ENCODE measurements at regions not wholly inside any gene's neighbourhood (a gene's known extent, or its start where the extent isn't known, plus 50 kb on each side); places are given as distances from the start of the nearest gene placed in this dataset.

DNA sequence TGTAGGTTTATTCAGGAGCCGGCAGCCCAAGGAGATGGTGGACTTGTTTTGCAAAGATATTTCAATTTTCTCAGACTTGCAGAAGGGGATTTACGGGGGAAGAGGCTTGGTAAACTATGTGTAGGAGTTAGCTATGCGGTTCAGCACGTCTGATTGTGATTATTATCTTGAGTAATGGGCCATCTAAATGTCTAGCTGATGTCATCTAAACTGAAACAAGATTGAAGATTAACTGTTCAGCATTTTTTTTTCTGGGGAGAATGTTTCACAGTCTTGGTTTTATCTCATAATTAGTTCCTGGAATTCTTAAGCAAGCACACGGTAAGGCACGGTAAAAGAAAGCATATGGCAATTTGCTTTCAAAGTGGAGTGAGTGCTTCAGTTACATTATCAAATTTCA is 207.3 kb upstream of the CXorf51B start:
- TF ChIP-seq, protein P1, sequence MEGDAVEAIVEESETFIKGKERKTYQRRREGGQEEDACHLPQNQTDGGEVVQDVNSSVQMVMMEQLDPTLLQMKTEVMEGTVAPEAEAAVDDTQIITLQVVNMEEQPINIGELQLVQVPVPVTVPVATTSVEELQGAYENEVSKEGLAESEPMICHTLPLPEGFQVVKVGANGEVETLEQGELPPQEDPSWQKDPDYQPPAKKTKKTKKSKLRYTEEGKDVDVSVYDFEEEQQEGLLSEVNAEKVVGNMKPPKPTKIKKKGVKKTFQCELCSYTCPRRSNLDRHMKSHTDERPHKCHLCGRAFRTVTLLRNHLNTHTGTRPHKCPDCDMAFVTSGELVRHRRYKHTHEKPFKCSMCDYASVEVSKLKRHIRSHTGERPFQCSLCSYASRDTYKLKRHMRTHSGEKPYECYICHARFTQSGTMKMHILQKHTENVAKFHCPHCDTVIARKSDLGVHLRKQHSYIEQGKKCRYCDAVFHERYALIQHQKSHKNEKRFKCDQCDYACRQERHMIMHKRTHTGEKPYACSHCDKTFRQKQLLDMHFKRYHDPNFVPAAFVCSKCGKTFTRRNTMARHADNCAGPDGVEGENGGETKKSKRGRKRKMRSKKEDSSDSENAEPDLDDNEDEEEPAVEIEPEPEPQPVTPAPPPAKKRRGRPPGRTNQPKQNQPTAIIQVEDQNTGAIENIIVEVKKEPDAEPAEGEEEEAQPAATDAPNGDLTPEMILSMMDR (IDR thresholded peaks at IDR 0.05): no peak
- no peak for TF ChIP-seq POLR2A (IDR thresholded peaks at IDR 0.05)

Measured in right lobe of liver (tissue), 4 donors.